Stimulated activated CD8-positive, alpha-beta memory T cell treated with anti-CD3 and anti-CD28 coated beads, Interleukin-2, amount 100 ng/mL, for 1 hour (primary cell): ENCODE measurements at regions not wholly inside any gene's neighbourhood (a gene's known extent, or its start where the extent isn't known, plus 50 kb on each side); places are given as distances from the start of the nearest gene placed in this dataset.

ENCODE experiments used
- DNase-seq, 2 donors: peaks; one replicate each; pipeline ENCODE4 v3.0.0-alpha.2; 2020; ENCODE audit warnings: low read depth in 2 of 2

- DNase-seq = no peak
Observed at GRCh38 chr13:24008679-24009078, 111.4 kb upstream of the C1QTNF9B start.

- no peak for DNase-seq
Observed at GRCh38 chr13:24011266-24011665, 114.0 kb upstream of the C1QTNF9B start.

- no peak for DNase-seq
Observed at GRCh38 chr13:24012648-24013047, 115.3 kb upstream of the C1QTNF9B start.

- no peak for DNase-seq
Observed at GRCh38 chr13:24013189-24013588, 115.9 kb upstream of the C1QTNF9B start.

- no peak for DNase-seq
Observed at GRCh38 chr13:24016046-24016445, 118.7 kb upstream of the C1QTNF9B start.

- DNase-seq = no peak
Observed at GRCh38 chr13:24022568-24022967, 125.3 kb upstream of the C1QTNF9B start.

GRCh38 chr13:24023073-24023472 is 125.8 kb upstream of the C1QTNF9B start:
- no peak for DNase-seq

- DNase-seq = no peak
Observed at GRCh38 chr13:24027494-24027893, 130.2 kb upstream of the C1QTNF9B start.

- no peak for DNase-seq
Observed at GRCh38 chr13:24032252-24032651, 128.3 kb upstream of the SPATA13 start.

- no peak for DNase-seq
Observed at GRCh38 chr13:24032674-24033073, 127.8 kb upstream of the SPATA13 start.

GRCh38 chr13:24033527-24034302 is 126.8 kb upstream of the SPATA13 start:
- DNase-seq = no peak

- DNase-seq = no peak
Observed at GRCh38 chr13:24035411-24035810, 125.1 kb upstream of the SPATA13 start.

- DNase-seq = no peak
Observed at GRCh38 chr13:24036115-24036514, 124.4 kb upstream of the SPATA13 start.

GRCh38 chr13:24038405-24038804 is 122.1 kb upstream of the SPATA13 start:
- DNase-seq = no peak

- DNase-seq = no peak
Observed at GRCh38 chr13:24038841-24039330, 121.6 kb upstream of the SPATA13 start.

GRCh38 chr13:24039621-24040475 is 120.7 kb upstream of the SPATA13 start:
- no peak for DNase-seq

GRCh38 chr13:24040835-24041234 is 119.7 kb upstream of the SPATA13 start:
- no peak for DNase-seq

- DNase-seq = no peak
Observed at GRCh38 chr13:24041651-24042225, 118.8 kb upstream of the SPATA13 start.

GRCh38 chr13:24042710-24043440 is 117.6 kb upstream of the SPATA13 start:
- DNase-seq = no peak

GRCh38 chr13:24043590-24044350 is 116.8 kb upstream of the SPATA13 start:
- no peak for DNase-seq

GRCh38 chr13:24045597-24045996 is 114.9 kb upstream of the SPATA13 start:
- DNase-seq = no peak
